ENCODE measurements at regions not wholly inside any gene's neighbourhood (a gene's known extent, or its start where the extent isn't known, plus 50 kb on each side); places are given as distances from the start of the nearest gene placed in this dataset.
A peak's percentile ranks its signal among the peaks of the same experiment; 100 is the strongest.

- POLR2A ChIA-PET = interaction anchor here (0.9 kb wide), 1 partner anchor 30 kb away, joined by 3 read pairs; no protein-coding TSS in a partner anchor
- no peaks in the 10 kb centered on the region for H3K36me3 ChIP-seq (ENCODE audit: control insufficient read depth, insufficient read depth, low read length)
- no peak overlapping the region for H2AFZ ChIP-seq (ENCODE audit: low read depth, low read length)
- TF ChIP-seq OTX1 (CRISPR knock-in tag; IDR thresholded peaks at IDR 0.05) = no peak
- TF ChIP-seq CBX3 (IDR thresholded peaks at IDR 0.05; ENCODE audit: borderline replicate concordance in 1 of 2, low read length in 2 of 2) = no peak
- TF ChIP-seq, protein P1, sequence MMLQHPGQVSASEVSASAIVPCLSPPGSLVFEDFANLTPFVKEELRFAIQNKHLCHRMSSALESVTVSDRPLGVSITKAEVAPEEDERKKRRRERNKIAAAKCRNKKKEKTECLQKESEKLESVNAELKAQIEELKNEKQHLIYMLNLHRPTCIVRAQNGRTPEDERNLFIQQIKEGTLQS (IDR thresholded peaks at IDR 0.05) = peak; percentile 17; the same call in 1 of the 2 replicates
- TF ChIP-seq, protein P1 (CRISPR knock-in tag; conservative IDR thresholded peaks at IDR 0.05) = no peak
- TF ChIP-seq, protein P2, sequence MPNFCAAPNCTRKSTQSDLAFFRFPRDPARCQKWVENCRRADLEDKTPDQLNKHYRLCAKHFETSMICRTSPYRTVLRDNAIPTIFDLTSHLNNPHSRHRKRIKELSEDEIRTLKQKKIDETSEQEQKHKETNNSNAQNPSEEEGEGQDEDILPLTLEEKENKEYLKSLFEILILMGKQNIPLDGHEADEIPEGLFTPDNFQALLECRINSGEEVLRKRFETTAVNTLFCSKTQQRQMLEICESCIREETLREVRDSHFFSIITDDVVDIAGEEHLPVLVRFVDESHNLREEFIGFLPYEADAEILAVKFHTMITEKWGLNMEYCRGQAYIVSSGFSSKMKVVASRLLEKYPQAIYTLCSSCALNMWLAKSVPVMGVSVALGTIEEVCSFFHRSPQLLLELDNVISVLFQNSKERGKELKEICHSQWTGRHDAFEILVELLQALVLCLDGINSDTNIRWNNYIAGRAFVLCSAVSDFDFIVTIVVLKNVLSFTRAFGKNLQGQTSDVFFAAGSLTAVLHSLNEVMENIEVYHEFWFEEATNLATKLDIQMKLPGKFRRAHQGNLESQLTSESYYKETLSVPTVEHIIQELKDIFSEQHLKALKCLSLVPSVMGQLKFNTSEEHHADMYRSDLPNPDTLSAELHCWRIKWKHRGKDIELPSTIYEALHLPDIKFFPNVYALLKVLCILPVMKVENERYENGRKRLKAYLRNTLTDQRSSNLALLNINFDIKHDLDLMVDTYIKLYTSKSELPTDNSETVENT (CRISPR knock-in tag; IDR thresholded peaks at IDR 0.05) = no peak
- no peak for TF ChIP-seq POLR2AphosphoS2 (IDR thresholded peaks at IDR 0.05; ENCODE audit: low read length)
- no peak overlapping the region for H3K4me2 ChIP-seq (ENCODE audit: insufficient read depth, low read length)
- no peak for DNase-seq (ENCODE audit: extremely low read depth in 1 of 4, low spot score in 3 of 4)
- no peak overlapping the region for H3K27ac ChIP-seq (ENCODE audit: extremely low read depth, low read depth, low read length)
- no peak for FAIRE-seq
- no TSS peak for BruUV-seq (replicated peaks)
- H3K4me1 ChIP-seq (replicated peaks in 1 of 2; ENCODE audit: control insufficient read depth in 2 of 2, insufficient read depth in 2 of 2, low read length in 2 of 2) = no peaks in the 10 kb centered on the region
- H3K9me1 ChIP-seq (ENCODE audit: control insufficient read depth, insufficient read depth, low read length) = no peaks in the 10 kb centered on the region
- H3K4me3 ChIP-seq = no peak overlapping the region
- no peak for ATAC-seq
- H3K79me2 ChIP-seq (ENCODE audit: control insufficient read depth, insufficient read depth, low read length) = no peaks in the 10 kb centered on the region
- intact Hi-C loops (cut with micrococcal nuclease) = no loop called here
- H3K9ac ChIP-seq (ENCODE audit: insufficient read depth in 1 of 2, low read depth in 2 of 2, low read length in 2 of 2) = no peak overlapping the region
- in situ Hi-C loops (cut with MboI) = no loop called here
- H3K9me3 ChIP-seq (replicated peaks; ENCODE audit: control insufficient read depth, insufficient read depth, low read depth, low read length) = no peaks in the 10 kb centered on the region
- 0% methylated on average over 3 of the region's 3 CpGs for WGBS (ENCODE audit: insufficient coverage, low coverage, missing lambda C conversion rate)
- no peaks in the 10 kb centered on the region for H4K20me1 ChIP-seq (replicated peaks; ENCODE audit: control insufficient read depth, insufficient read depth, low read length)
- CTCF ChIA-PET (ENCODE audit: low intra/inter-chr PET ratio) = no interaction called here
- 0 out of 5 replicates have a peak, but pooled peaks cover 0 to 4% of the 10 kb centered on the region in 2 experiments for H3K27me3 ChIP-seq (ENCODE audit: control insufficient read depth in 2 of 2, insufficient read depth in 2 of 2, low read length in 2 of 2)
Observed at GRCh38 chr18:47323158-47323557, 71.7 kb upstream of the SKOR2 start.

Data from K562 (cell line).